HEK293 (cell line): ENCODE measurements at regions not wholly inside any gene's neighbourhood (a gene's known extent, or its start where the extent isn't known, plus 50 kb on each side); places are given as distances from the start of the nearest gene placed in this dataset.

Source experiments
- KLF16 ChIP-seq: fragments of 450-650 bp; formaldehyde crosslinking; IDR thresholded peaks from 2 replicates; pipeline ENCODE4 v1.5.1; 2017; ENCODE audit warnings: missing biosample characterization, missing genetic modification characterization
- KLF8 ChIP-seq: fragments of 450-650 bp; formaldehyde crosslinking; IDR thresholded peaks from 2 replicates; pipeline ENCODE4 v1.5.1; 2016; ENCODE audit warnings: missing biosample characterization, missing genetic modification characterization
- TCF7L2 ChIP-seq: IDR thresholded peaks from 2 replicates; pipeline ENCODE4 v1.6.1; 2011; ENCODE audit warnings: low read depth, mild to moderate bottlenecking, inconsistent platforms, low read length, moderate library complexity, borderline replicate concordance
- ZBTB7A ChIP-seq: fragments of 450-650 bp; formaldehyde crosslinking; IDR thresholded peaks from 2 replicates; pipeline ENCODE4 v1.5.1; 2016; ENCODE audit warnings: low read depth, missing biosample characterization, missing genetic modification characterization
- ZNF530 ChIP-seq: fragments of 450-650 bp; formaldehyde crosslinking; IDR thresholded peaks from 2 replicates; pipeline ENCODE4 v1.5.1; 2016; ENCODE audit warnings: low read depth, missing biosample characterization, missing genetic modification characterization
- ZNF555 ChIP-seq: fragments of 450-650 bp; formaldehyde crosslinking; conservative IDR thresholded peaks from 2 replicates; pipeline ENCODE4 v1.5.1; 2017; ENCODE audit warnings: missing biosample characterization, mild to moderate bottlenecking, missing genetic modification characterization, inconsistent platforms
- ZNF843 ChIP-seq: fragments of 450-650 bp; formaldehyde crosslinking; IDR thresholded peaks from 2 replicates; pipeline ENCODE4 v1.5.1; 2016; ENCODE audit warnings: missing biosample characterization, missing genetic modification characterization
- TF ChIP-seq, protein P1 (sequence below): fragments of 450-650 bp; formaldehyde crosslinking; IDR thresholded peaks from 2 replicates; pipeline ENCODE4 v1.5.1; 2017; ENCODE audit warnings: missing biosample characterization, missing genetic modification characterization
- TF ChIP-seq, protein P2 (sequence below): fragments of 450-650 bp; formaldehyde crosslinking; IDR thresholded peaks from 2 replicates; pipeline ENCODE4 v1.5.1; 2016; ENCODE audit warnings: missing biosample characterization, missing genetic modification characterization
- TF ChIP-seq, protein P3 (sequence below): fragments of 450-650 bp; formaldehyde crosslinking; IDR thresholded peaks from 2 replicates; pipeline ENCODE4 v1.5.1; 2016; ENCODE audit warnings: missing biosample characterization, missing genetic modification characterization

DNA sequence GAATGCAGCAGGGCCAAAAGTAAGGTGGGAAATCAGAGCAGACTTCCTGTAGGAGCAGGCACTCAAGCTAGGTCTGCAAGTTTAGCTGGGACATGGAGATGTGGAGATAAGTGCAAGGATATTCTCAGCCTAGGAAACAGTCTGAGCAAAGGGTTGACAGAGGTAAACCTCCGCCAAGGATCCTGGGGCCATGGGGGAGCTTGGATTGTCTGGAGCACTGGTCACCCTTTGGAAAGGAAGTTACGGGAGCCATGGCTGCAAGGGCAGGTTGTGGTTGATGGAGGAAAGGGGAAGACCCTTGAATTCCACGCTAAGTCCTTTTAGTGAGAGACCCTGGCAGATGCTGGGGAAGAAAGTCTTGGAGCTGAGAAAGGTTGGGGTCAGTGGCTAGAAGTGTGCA lies 150.9 kb downstream of the PTPRU start:
- TF ChIP-seq, protein P1, sequence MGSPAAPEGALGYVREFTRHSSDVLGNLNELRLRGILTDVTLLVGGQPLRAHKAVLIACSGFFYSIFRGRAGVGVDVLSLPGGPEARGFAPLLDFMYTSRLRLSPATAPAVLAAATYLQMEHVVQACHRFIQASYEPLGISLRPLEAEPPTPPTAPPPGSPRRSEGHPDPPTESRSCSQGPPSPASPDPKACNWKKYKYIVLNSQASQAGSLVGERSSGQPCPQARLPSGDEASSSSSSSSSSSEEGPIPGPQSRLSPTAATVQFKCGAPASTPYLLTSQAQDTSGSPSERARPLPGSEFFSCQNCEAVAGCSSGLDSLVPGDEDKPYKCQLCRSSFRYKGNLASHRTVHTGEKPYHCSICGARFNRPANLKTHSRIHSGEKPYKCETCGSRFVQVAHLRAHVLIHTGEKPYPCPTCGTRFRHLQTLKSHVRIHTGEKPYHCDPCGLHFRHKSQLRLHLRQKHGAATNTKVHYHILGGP (tag by site-specific recombination), result no peak
- TF ChIP-seq KLF8 (no peak), TCF7L2 (no peak), KLF16 (no peak), ZNF555 (tag by site-specific recombination) (no peak), ZNF530 (tag by site-specific recombination) (no peak), ZNF843 (tag by site-specific recombination) (no peak), ZBTB7A (no peak)
- TF ChIP-seq, protein P2, sequence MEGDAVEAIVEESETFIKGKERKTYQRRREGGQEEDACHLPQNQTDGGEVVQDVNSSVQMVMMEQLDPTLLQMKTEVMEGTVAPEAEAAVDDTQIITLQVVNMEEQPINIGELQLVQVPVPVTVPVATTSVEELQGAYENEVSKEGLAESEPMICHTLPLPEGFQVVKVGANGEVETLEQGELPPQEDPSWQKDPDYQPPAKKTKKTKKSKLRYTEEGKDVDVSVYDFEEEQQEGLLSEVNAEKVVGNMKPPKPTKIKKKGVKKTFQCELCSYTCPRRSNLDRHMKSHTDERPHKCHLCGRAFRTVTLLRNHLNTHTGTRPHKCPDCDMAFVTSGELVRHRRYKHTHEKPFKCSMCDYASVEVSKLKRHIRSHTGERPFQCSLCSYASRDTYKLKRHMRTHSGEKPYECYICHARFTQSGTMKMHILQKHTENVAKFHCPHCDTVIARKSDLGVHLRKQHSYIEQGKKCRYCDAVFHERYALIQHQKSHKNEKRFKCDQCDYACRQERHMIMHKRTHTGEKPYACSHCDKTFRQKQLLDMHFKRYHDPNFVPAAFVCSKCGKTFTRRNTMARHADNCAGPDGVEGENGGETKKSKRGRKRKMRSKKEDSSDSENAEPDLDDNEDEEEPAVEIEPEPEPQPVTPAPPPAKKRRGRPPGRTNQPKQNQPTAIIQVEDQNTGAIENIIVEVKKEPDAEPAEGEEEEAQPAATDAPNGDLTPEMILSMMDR (tag by site-specific recombination), result no peak
- TF ChIP-seq, protein P3, sequence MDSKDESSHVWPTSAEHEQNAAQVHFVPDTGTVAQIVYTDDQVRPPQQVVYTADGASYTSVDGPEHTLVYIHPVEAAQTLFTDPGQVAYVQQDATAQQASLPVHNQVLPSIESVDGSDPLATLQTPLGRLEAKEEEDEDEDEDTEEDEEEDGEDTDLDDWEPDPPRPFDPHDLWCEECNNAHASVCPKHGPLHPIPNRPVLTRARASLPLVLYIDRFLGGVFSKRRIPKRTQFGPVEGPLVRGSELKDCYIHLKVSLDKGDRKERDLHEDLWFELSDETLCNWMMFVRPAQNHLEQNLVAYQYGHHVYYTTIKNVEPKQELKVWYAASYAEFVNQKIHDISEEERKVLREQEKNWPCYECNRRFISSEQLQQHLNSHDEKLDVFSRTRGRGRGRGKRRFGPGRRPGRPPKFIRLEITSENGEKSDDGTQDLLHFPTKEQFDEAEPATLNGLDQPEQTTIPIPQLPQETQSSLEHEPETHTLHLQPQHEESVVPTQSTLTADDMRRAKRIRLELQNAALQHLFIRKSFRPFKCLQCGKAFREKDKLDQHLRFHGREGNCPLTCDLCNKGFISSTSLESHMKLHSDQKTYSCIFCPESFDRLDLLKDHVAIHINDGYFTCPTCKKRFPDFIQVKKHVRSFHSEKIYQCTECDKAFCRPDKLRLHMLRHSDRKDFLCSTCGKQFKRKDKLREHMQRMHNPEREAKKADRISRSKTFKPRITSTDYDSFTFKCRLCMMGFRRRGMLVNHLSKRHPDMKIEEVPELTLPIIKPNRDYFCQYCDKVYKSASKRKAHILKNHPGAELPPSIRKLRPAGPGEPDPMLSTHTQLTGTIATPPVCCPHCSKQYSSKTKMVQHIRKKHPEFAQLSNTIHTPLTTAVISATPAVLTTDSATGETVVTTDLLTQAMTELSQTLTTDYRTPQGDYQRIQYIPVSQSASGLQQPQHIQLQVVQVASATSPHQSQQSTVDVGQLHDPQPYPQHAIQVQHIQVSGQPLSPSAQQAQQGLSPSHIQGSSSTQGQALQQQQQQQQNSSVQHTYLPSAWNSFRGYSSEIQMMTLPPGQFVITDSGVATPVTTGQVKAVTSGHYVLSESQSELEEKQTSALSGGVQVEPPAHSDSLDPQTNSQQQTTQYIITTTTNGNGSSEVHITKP (tag by site-specific recombination), result no peak
